SIG-M5 treated with dmso at 0.1 percent for 504 hours (cell line): ENCODE measurements at regions not wholly inside any gene's neighbourhood (a gene's known extent, or its start where the extent isn't known, plus 50 kb on each side); places are given as distances from the start of the nearest gene placed in this dataset.
A peak's percentile ranks its signal among the peaks of the same experiment; 100 is the strongest.
"Not testable (repeated sequence)": the region's sequence is repeated elsewhere in the genome, so short reads cannot be mapped to it uniquely, and the experiment has no call there.

Source experiments
- DNase-seq: peaks from one replicate; lab custom pipeline; 2025; ENCODE audit not compliant: unreplicated experiment; lab: John Stamatoyannopoulos, UW

DNA sequence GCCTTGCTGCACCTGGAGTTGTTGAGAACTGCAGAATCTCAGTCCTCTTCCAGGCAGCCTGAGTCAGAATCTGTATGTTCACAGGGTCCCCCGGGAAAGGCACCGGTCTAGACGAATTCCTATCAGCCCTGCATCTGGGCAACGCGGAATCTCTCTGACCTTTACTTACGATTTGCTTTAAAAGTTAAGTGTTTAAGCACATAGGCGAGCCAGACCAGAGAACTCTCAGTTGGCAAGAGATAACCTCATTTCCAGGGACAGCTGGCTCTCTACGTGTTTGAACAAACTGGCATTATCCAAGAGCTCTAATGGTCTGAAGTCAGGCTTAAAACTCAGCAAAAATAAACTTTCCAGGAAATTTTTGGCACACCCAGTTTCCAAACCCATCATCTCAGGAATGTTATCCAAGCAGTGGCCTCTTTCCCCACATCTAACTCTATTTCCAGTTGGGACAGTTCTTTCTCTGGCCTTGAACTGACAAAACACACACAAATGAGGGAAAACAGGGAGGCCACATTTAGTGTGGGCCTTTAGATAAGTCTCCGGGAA is 53.4 kb downstream of the HES1 start:
- no peak for DNase-seq

DNA sequence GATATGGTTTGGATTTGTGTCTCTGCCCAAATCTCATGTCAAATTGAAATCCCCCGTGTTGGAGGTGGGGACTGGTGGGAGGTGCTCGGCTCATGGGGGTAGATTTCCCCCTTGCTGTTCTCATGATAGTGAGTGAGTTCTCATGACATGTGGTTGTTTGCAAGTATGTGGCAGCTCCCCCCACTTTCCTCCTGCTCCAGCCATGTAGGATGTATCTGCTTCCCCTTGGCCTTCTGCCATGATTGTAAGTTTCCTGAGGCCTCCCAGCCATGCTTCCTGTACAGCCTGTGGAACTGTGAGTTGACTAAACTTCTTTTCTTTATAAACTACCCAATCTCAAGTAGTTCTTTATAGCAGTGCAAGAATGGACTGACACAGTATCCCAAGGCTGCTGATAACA is 55.9 kb downstream of the HES1 start:
- not testable (repeated sequence) for DNase-seq

DNA sequence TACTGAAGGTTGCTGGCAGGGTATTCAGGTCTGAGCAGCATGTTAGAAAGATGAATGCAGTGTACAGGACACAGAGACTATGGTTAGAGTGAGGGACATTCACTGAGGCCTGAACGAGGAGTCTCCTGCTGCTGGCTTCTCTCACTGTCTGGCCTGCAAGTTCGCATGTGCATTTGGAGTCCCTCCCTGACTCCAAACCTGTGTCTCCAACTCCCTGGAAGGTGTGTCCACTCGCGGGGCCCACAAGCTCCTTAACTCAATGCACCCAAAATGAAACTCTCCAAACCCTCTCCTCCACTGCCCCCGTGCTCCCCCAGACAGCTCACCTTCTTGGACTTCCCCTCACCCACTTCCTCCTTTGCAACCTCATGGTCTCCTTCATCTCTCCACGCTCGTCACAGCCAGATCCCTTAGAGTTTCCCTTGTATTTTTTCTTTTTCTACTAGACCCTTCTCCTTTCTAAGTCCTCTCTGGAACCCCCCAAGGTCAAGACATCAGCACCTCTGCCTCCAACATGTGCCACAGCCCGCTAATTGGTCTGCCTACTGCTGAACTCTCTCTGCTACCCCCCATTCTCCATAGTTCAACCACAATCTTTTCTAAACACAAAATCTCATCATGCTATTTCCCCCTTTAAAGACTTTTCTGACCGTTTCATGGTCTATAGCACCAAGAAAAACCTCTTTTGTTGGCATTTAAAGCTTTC is 58.3 kb downstream of the HES1 start:
- peak; percentile 3 for DNase-seq

DNA sequence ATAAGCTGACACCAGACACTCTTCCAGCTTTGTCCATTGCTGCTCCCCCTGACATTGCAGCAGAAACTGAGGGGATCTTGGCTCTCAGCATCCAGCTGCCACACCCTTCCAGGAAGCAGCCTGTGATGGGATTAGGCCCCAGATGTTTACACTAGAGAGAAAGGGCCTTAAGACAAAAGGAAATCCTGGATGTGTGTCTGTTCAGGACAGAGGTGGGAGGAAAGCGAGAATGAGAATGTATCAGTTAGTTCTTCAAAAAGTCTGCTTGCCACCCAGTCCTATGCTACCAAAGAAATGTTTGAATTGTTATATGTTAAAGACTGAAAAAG is 58.8 kb downstream of the HES1 start:
- no peak for DNase-seq

DNA sequence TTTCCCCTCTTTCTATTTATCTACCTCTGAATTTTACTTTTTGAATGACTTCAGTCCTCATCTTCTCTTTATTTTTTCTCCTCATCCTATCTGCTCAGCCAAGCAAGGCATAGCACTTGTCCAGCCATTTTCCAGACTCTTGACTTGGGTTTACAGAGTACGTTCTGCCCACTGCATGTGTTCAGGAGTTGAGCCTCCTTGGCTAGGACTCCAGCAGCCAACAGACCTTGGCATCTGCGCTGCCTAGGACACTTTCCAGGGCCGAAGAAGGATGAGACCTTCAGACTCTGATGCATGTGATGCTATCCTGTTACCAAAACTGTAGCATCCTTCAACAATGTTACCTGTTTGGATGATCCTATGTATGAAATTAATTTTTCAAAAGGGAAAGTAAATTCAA is 59.7 kb downstream of the HES1 start:
- no peak for DNase-seq

DNA sequence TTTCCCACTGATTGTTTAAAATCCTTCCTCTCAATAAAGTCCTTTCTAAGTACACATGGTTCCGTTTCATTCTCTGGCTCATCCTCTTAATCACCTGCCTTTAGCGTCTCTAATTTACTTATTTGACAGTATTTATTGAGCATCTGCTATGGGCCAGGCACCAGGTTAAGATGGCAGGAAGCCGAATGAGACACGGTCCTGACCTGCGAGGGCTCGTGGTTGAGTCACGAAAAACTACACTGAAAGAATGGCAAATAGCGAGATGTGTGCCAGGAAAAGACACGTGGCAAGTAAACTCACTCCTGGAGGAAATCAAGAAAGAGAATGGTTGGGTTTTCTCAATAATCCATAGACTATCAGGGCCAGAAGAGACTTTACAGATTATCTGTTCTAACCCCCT is 60.9 kb downstream of the HES1 start:
- DNase-seq, result no peak

DNA sequence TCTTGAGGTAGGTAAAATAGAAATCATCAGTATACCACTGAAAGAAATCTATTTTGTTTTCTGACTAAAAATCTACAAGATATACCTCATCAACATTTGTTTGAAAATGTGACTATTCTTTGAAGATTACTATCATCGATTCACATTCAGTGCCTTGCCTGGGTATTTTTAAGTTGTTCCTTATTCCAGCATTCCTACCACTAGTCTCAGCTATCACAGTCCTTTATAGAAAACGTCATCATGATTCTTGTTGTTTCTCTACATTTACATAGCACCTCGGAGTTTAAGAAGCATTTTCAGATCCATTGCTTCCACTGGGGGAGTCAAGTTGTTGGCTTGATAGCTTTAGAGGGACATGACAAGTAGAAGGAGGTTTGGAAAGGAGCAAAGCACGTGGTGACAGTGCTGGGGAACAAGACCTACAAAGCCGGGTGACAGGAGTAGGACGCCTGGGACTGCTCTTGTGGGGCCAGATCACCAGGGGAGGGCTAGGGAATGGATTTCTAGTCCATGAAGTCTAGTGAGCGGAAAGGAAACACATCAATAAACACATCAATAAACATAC is 61.5 kb downstream of the HES1 start:
- DNase-seq, result no peak

DNA sequence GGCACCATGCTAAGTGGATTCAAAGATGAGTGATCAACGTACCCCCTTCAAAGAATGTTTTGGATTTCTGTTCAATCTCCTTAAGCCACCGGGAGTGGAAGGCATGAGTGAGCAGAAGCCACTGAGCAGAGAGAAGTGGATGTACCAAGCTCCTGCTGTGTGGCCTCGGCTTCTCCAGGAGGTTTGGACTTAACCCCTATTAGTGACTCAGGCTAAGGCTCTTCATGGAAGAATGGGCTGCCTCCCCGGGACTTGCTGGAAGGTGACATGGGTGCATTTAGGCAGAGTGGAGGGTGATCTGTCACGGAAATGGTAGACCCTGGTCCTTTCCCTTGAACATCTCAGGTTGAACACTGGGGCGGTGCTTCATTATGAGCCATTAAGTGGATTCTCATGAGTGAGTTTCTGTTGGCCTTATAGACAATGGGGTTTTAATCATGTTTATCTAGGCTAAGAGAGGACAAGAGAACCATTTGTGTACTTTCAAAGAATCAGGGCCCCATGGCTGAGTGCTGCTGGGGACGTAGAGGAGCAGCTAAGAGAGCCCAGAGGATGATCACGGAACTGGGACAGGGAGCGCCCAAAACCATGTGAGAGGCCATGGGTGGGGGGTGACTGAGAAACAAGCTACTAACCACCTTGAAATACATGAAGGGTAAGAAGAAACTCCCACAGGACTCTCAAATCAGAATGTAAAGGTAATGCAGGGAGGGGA is 62.2 kb downstream of the HES1 start:
- no peak for DNase-seq

DNA sequence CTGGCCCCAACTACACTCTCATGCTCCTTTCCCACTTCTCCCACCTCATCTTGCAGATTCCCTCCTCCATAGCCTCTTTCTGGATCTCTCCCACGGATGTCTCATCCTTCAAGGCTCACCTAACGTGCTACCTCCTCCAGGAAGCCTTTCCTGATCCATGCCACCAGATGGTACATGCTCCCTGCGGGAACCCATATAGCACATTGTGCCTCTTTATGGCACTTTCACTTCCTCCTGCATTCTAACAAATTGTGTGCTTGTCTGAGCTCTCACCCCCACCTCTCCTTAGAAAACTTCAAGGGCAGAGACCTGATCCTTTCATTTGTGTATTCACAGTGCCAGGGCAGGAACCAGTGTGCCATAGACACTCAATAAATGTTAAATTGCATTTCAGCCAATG is 63.0 kb downstream of the HES1 start:
- peak; percentile 45 for DNase-seq

DNA sequence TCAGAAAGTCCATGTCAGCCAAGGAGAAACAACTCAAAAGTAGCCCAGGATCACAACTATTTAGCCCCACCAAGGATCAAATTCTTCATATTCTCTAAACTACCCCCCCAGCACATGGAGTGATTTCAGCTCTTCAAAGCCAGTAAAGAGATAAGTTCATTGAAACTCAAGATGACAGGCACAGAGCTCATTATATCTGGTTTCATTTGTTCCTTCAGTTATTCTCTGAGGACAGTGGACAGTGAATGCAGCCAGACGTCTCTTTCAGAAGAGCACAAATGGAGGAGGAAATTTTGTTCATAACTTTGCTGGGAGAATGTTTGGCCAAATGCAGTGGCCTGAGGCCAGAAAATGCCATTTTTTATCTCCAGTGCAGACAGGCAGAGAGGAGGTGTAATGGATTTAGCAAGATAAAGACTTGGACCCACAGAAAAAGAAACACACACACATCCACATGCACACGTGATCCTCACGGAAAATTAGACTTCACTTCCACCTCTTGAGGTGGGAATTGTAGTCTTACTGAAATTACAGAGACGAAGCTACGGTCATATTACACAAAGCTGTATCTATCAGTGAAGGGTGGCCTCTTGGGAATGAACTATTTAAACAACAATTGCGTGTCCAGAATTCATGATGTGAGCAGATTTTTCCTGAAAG is 64.6 kb downstream of the HES1 start:
- no peak for DNase-seq

DNA sequence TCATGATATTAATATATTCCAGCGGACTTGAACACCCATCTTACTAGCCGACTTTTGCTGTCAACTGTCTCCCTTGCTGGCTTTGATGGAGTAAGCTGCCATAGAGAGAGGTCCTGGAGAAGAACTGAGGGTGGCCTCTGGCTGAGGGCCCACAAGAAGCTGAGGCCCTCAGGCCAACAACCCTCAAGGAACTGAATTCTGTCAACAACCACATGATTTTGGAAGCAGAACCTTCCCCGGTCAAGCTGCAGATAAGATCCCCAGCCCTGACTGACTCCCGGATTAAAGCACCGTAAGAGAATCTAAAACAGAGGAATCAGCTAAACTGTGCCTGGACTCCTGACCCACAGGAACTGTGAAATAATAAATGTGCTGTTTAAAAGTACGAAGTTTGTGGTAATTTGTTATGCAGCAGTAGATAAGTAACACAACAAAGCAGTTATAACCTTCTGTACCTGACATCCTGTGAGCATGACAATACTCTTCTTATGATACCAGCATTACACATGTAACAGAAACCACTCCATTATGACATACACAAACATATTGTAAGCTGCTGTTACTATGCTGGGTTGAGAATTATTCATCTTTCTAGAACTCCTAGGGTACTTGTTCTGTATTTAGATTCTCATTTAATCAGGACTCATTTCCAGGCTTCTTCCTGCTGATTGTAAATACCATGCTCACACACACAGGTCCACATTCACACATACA is 66.2 kb downstream of the HES1 start:
- no peak for DNase-seq

DNA sequence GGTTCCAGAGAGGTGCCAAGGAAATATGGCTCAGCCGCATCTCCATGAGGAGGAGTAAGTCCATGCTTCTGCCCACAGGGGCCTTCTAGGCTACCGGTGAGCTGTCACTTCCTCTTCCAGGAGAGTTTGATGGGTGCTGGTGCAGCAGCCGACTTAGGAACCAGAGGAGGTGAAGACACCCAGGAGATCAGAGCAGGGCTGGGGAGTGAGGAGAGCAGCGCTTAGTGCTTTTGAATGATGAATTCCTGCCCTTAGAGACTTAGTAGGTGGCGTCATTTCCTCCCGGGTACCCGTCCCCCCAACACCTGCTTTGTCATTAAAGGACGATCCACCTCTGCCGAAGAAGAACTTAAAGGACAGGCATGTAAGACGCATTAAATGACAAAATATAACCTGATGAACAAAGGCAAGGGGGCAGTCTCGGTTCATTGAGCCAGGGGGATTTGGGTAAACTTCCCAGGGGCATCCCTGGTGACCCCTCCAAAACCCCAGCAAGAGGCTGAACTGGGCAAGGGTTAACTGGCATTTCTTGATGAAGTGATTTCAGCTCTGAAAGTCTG is 67.6 kb downstream of the HES1 start:
- no peak for DNase-seq

DNA sequence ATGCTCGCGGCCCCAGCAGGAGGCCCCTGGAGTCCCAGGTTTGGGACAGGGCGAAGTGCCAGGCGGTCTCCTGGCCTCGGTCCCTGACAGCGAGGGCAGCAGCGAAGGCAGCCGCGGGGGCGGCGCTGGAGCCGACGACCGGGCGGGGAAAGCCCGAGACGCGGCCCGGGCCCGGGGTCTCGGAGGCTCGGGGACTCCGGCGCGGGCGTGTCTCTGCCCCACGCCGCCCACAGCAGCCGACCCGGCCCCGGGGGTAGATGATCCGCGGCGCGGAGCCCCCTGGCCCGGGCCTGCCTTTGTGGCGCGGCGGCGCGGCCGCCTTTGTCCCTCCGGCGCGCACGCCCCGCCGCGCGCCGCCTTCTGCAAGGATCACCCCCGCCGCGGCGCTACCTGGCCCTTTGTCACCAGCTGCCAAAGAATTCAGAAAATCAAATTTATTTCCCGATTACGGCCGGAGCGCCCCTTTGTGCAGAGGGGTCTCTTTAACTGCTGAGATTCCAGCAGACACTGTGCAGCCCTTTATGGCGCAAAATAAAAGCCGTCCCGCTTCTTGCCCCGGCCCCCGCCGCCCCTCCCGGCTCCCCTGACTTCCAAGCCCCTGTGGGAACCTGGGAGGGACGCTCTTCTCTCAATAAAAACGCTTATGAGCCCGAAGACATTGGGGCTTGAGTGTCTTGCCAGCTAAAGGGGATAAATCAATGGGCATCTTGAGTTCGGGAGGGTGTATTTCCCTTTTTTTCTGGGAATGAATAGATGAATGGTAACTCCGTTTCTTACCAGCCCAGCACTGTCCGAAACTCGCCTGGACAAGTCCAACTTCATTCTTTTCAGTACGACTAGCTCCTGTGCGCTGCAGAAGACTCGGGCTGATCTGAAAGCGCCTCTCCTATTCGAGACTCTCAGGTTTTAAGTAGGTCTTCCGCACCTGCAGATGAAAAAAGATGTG is 68.4 kb downstream of the HES1 start:
- no peak for DNase-seq

DNA sequence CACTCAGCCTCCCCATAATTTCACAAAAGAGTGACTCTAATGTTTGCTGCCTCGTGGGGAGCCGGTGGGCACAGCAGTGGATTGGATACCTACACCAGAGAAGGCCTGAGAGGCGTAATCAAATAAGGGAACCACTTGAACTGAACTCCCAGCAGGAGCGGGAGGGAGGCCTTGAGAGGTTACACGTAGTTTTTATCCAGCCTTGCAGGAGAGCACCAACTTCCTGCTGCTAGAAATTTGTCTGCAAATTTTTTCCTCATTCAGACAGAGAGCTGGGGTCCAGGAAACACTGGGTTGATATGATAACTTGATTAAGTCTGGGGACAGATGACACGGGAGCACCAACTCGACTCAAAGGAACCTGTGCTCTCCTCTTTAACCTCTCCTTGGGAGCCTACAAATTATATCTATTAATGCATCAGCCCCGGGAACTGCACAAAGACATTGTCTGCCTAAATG is 69.8 kb downstream of the HES1 start:
- DNase-seq, result no peak

DNA sequence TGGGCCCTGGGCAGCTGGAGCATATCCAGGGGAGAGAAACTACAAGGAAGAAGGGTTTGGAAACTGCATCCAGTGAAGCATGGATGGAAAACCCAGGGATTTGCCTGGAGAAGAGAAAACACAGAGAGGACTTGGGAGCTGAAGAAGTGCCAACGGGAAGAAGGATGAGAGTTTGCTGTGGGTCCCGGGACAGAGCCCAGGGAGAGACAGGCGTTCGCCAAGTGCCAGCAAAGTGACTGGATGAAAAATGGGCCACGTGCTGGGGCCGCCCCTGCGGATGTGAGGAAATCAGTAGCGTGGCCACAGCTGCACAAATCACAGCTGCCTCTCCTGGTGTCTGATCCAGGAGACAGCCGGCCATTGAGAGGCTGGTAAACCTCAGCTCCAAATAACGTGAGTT is 70.4 kb downstream of the HES1 start:
- no peak for DNase-seq

DNA sequence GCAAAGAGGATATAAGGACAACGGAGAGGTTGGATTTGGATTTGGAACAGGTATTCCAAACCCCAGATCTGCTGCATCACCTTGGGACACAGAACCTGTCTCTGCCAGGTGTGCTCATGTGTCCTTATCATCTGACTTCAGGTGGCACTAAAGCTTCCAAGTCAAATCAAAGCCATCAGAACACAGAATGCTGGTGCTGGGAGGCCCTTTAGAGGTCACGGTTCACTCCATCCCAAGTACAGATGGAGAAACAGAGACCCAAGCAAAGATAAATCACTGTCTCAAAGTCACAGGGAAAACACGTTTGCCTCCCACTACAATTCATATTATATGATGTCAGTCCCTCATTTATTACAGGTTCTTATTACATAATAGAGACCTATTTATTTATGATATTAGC is 72.8 kb downstream of the HES1 start:
- no peak for DNase-seq

DNA sequence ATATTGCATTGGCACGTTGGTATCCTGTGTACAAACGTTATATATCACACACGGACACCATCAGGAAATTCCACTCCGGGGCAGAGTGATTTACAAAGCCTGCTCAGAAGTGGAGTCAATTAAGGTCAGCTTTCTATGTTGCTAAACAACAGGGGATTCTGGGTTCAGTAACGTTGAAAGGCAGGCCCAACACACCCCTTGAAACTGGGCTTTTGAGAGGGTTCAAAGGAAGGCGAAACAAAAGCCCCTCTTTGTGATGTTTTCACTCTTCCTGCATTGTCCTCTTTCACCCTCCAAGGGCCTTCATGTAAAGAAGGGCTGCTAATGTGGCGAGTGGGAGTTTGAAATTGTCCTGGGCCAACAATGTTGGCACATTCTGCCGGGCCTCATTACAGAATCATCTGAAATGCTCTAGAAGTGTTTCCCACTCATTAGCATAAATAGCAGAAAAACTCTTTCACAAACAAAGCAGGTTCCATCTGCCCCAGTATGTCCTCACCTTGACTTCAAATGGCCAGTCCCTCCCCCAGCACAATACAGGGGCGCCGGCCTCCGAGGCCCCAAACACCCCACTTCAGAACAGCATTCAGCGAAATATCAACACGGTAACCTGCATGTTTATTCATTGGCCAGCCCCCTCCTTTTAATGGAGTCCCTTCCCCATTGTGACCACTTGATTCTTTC is 76.4 kb downstream of the HES1 start:
- DNase-seq, result no peak

DNA sequence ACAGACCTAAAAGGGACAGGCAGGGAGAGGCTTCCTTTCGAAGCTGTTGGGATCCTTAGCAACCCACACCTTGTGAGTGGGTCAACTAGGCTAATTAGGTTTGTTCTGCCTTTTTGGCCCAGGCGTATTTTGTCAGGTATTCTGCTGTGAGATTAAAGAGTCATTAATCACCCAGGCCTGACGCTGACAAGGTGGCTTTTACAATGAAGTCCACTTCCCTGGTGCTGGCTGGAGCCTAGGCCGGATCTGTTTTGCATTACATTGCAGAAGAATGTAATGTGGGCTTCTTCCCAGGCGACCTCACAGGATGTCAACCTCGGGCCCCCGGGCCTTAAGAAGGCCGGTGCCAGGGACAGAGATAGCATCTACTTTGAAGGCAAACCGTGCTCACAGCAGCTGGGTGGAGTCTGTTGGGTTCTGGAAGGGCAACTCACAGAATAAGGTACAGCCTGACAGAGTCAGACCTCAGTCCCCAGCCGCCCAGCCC is 76.9 kb downstream of the HES1 start:
- DNase-seq, result no peak

DNA sequence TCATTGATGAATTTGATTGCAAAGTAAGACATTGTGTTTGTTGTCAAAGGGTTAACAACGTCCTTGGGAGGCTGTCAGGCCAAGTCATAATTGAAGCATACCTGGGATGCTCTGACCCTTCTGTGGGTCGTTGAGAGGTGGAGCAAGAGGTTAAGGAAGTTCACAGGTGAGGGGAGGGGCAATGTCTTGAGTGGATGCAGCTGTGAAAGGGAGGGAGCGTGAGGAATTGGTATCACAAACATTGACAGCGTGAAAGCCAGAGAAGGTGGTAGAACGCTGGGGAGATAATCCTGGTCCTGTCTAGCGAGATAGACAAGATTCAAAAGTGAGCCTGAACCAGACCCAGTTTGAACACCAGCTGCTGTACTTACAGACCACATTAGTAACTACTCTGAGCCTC is 79.4 kb downstream of the HES1 start:
- DNase-seq, result no peak
